ENCODE measurements at regions not wholly inside any gene's neighbourhood (a gene's known extent, or its start where the extent isn't known, plus 50 kb on each side); places are given as distances from the start of the nearest gene placed in this dataset.

DNA sequence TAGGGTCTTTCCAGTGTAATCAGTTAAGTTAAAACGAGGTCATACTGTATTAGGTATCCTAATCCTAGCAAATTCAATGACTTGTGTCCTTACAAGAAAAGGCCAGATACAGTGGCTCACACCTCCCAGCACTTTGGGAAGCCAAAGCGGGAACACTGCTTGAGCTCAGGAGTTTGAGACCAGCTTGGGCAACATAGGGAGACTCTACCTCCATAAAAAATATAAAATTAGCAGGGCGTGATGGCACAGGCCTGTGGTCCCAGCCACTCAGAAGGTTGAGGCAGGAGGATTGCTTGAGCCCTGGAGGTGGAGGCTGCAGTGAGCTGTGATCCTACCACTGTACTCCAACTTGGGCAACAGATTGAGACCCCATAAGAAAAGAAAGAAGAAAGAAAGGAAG lies 61.1 kb downstream of the CXCL12 start:
- Histone ChIP-seq H3K4me1 (ENCODE audit: insufficient read depth, low read length) (no peaks in the 10 kb centered on the region), H3K27me3 (ENCODE audit: control insufficient read depth in 1 of 2, insufficient read depth in 2 of 2, low read length in 2 of 2) (peaks cover 0 to 8% of the 10 kb centered on the region in 2 experiments), H3K27ac (ENCODE audit: low read depth in 1 of 2, low read length in 2 of 2) (no peak overlapping the region), H3K4me3 (ENCODE audit: low read length) (no peak overlapping the region), H3K36me3 (ENCODE audit: insufficient read depth, low read length) (no peaks in the 10 kb centered on the region), H3K9me3 (ENCODE audit: control insufficient read depth in 1 of 2, insufficient read depth in 1 of 2, low read length in 2 of 2) (no peaks in the 10 kb centered on the region)
- no peak overlapping the region for H3K27ac Mint-ChIP-seq
- H3K4me1 Mint-ChIP-seq (ENCODE audit: low read depth) = no peaks in the 10 kb centered on the region
- ChIA-PET CTCF (no interaction called here), POLR2A (no interaction called here)
- peaks cover 47% of the 10 kb centered on the region for H3K27me3 Mint-ChIP-seq
- H3K9me3 Mint-ChIP-seq = no peaks in the 10 kb centered on the region
- ATAC-seq (ENCODE audit: poor library complexity) (no peak), DNase-seq (no peak)
- H3K36me3 Mint-ChIP-seq (ENCODE audit: low read depth) = no peaks in the 10 kb centered on the region
- H3K4me3 Mint-ChIP-seq = no peak overlapping the region
- TF ChIP-seq, protein P1, sequence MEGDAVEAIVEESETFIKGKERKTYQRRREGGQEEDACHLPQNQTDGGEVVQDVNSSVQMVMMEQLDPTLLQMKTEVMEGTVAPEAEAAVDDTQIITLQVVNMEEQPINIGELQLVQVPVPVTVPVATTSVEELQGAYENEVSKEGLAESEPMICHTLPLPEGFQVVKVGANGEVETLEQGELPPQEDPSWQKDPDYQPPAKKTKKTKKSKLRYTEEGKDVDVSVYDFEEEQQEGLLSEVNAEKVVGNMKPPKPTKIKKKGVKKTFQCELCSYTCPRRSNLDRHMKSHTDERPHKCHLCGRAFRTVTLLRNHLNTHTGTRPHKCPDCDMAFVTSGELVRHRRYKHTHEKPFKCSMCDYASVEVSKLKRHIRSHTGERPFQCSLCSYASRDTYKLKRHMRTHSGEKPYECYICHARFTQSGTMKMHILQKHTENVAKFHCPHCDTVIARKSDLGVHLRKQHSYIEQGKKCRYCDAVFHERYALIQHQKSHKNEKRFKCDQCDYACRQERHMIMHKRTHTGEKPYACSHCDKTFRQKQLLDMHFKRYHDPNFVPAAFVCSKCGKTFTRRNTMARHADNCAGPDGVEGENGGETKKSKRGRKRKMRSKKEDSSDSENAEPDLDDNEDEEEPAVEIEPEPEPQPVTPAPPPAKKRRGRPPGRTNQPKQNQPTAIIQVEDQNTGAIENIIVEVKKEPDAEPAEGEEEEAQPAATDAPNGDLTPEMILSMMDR (IDR thresholded peaks at IDR 0.05) = no peak
- intact Hi-C loops (cut with DNase I, micrococcal nuclease) = no loop called here

DNA sequence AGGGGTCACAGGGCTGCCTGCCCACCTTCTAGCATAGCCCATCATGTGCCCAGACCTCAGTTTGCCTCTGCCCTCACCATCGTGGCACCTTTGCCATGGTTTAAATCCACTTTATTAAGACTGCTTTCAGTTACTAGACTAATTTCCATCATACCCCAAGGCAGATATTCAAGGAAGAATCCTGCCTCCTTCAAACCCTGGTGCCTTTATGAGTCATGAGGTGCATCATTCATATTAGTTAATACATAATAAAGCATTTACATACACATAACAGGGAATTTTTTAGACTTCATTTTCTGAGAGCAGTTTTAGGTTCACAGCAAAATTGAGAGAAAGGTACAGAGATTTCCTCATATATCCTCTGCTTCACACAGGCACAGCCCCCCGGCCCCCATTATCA lies 62.8 kb downstream of the CXCL12 start:
- Mint-ChIP-seq H3K27me3 (peaks cover 49% of the 10 kb centered on the region), H3K4me1 (ENCODE audit: low read depth) (no peaks in the 10 kb centered on the region), H3K36me3 (ENCODE audit: low read depth) (no peaks in the 10 kb centered on the region), H3K9me3 (no peaks in the 10 kb centered on the region), H3K4me3 (no peak overlapping the region), H3K27ac (no peak overlapping the region)
- no peaks in the 10 kb centered on the region for H3K4me1 ChIP-seq (ENCODE audit: insufficient read depth, low read length)
- H3K27me3 ChIP-seq (ENCODE audit: control insufficient read depth in 1 of 2, insufficient read depth in 2 of 2, low read length in 2 of 2) = peaks cover 0 to 2% of the 10 kb centered on the region in 2 experiments
- no peak for DNase-seq
- H3K4me3 ChIP-seq (ENCODE audit: low read length) = no peak overlapping the region
- TF ChIP-seq, protein P1 (IDR thresholded peaks at IDR 0.05) = no peak
- no peaks in the 10 kb centered on the region for H3K9me3 ChIP-seq (ENCODE audit: control insufficient read depth in 1 of 2, insufficient read depth in 1 of 2, low read length in 2 of 2)
- ATAC-seq (ENCODE audit: poor library complexity) = no peak
- intact Hi-C loops (cut with DNase I, micrococcal nuclease) = no loop called here
- H3K27ac ChIP-seq (ENCODE audit: low read depth in 1 of 2, low read length in 2 of 2) = no peak overlapping the region
- H3K36me3 ChIP-seq (ENCODE audit: insufficient read depth, low read length) = no peaks in the 10 kb centered on the region
- ChIA-PET CTCF (no interaction called here), POLR2A (no interaction called here)

DNA sequence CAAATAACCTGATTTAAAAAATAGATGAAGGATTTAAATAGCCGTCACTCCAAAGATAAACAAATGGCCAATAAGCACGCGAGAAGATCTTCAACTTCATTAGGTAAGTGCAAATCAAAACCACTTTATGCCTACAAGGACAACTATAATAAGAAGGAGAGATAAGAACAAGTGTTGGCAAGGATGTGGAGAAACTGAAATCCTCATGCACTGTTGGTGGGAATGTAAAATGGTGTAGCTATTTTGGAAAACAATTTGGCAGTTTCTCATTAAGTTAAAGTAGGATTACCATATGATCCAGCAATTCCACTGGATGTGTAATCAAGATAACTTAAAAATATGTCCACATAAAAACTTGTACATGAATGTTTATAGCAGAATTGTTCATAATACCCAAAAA lies 64.1 kb downstream of the CXCL12 start:
- H3K4me1 Mint-ChIP-seq (ENCODE audit: low read depth) = no peaks in the 10 kb centered on the region

More for the DNA sequence above, 64.1 kb downstream of the CXCL12 start:
- Histone ChIP-seq H3K4me1 (ENCODE audit: insufficient read depth, low read length) (no peaks in the 10 kb centered on the region), H3K27me3 (ENCODE audit: control insufficient read depth in 1 of 2, insufficient read depth in 2 of 2, low read length in 2 of 2) (peaks cover 0 to 2% of the 10 kb centered on the region in 2 experiments), H3K27ac (ENCODE audit: low read depth in 1 of 2, low read length in 2 of 2) (no peak overlapping the region), H3K9me3 (ENCODE audit: control insufficient read depth in 1 of 2, insufficient read depth in 1 of 2, low read length in 2 of 2) (peaks cover 0 to under 1% of the 10 kb centered on the region in 2 experiments), H3K36me3 (ENCODE audit: insufficient read depth, low read length) (no peaks in the 10 kb centered on the region), H3K4me3 (ENCODE audit: low read length) (no peak overlapping the region)
- DNase-seq = no peak
- TF ChIP-seq, protein P1 (IDR thresholded peaks at IDR 0.05) = no peak
- ChIA-PET POLR2A (no interaction called here), CTCF (no interaction called here)
- no peak overlapping the region for H3K4me3 Mint-ChIP-seq
- H3K36me3 Mint-ChIP-seq (ENCODE audit: low read depth) = no peaks in the 10 kb centered on the region
- no peaks in the 10 kb centered on the region for H3K9me3 Mint-ChIP-seq
- intact Hi-C loops (cut with DNase I, micrococcal nuclease) = no loop called here
- peaks cover 40% of the 10 kb centered on the region for H3K27me3 Mint-ChIP-seq
- ATAC-seq (ENCODE audit: poor library complexity) = no peak
- H3K27ac Mint-ChIP-seq = no peak overlapping the region

Measured in CD4-positive, alpha-beta T cell (primary cell).